H1 (cell line): ENCODE measurements at regions not wholly inside any gene's neighbourhood (a gene's known extent, or its start where the extent isn't known, plus 50 kb on each side); places are given as distances from the start of the nearest gene placed in this dataset.

Experiments
- CTCF ChIA-PET: fragments of 300-600 bp; sonication (Branson Sonifier 250); formaldehyde crosslinking; loops from one replicate; lab custom pipeline; 2021; ENCODE audit not compliant: partially characterized antibody; lab: Charles Lee
- POLR2A ChIA-PET: fragments of 300-600 bp; sonication (Branson Sonifier 250); formaldehyde crosslinking; loops from one replicate; lab custom pipeline; 2021; ENCODE audit warnings: inconsistent platforms; ENCODE audit not compliant: partially characterized antibody; lab: Charles Lee
- DNase-seq, 2 experiments: peaks; one replicate each; pipeline versions ENCODE4 v3.0.0 to v3.0.0-alpha.2; 2010 to 2022; ENCODE audit warnings: low spot score in 2 of 2, low read depth in 1 of 2, mixed read lengths in 1 of 2
- FAIRE-seq: peaks from 2 replicates; lab custom pipeline; 2011; peaks lifted over from hg19 to GRCh38; lab: Jason Lieb, UNC
- H2AFZ ChIP-seq: 2 replicates; pipeline ENCODE4 v1.8.1; 2012; ENCODE audit warnings: low read length, inconsistent platforms
- H2AK5ac ChIP-seq: 2 replicates; pipeline ENCODE4 v1.6.1; 2013; ENCODE audit warnings: low read depth, low read length
- H2BK120ac ChIP-seq: replicated peaks from 2 replicates; pipeline ENCODE3; 2013; ENCODE audit warnings: low read depth, low read length, inconsistent platforms
- H2BK12ac ChIP-seq: 2 replicates; pipeline ENCODE4 v1.6.1; 2013; ENCODE audit warnings: low read depth, low read length
- H2BK15ac ChIP-seq: 2 replicates; pipeline ENCODE4 v1.6.1; 2013; ENCODE audit warnings: low read length
- H2BK20ac ChIP-seq: 2 replicates; pipeline ENCODE4 v1.6.1; 2013; ENCODE audit warnings: low read length
- H2BK5ac ChIP-seq: 2 replicates; pipeline ENCODE4 v1.6.1; 2013; ENCODE audit warnings: low read depth, low read length
- H3K14ac ChIP-seq: 2 replicates; pipeline ENCODE4 v1.6.1; 2013; ENCODE audit warnings: inconsistent platforms; ENCODE audit not compliant: insufficient read length
- H3K18ac ChIP-seq: 2 replicates; pipeline ENCODE4 v1.6.1; 2013; ENCODE audit warnings: low read length; ENCODE audit errors: extremely low read depth
- H3K23ac ChIP-seq: 2 replicates; pipeline ENCODE4 v1.6.1; 2013; ENCODE audit warnings: inconsistent platforms; ENCODE audit not compliant: insufficient read length
- H3K23me2 ChIP-seq: 2 replicates; pipeline ENCODE4 v1.6.1; 2013; ENCODE audit warnings: low read depth, low read length
- H3K27ac ChIP-seq: 2 replicates; pipeline ENCODE4 v1.6.1; 2011; ENCODE audit warnings: low read depth, low read length, inconsistent platforms
- H3K27me3 ChIP-seq, 4 experiments: replicated peaks in 1 of 4; 1 replicate in 1 of 4; 2 replicates in 3 of 4; pipeline versions ENCODE4 v1.6.1 to v1.8.1; 2011 to 2013; ENCODE audit warnings: low read length in 3 of 4, mild to moderate bottlenecking in 3 of 4, inconsistent platforms in 2 of 4, mixed read lengths in 2 of 4, moderate library complexity in 1 of 4; ENCODE audit not compliant: control insufficient read depth in 3 of 4, insufficient read depth in 3 of 4; ENCODE audit errors: extremely low read depth in 1 of 4
- H3K36me3 ChIP-seq, 4 experiments: 2 replicates each; pipeline versions ENCODE4 v1.6.1 to v1.8.1; 2011 to 2013; ENCODE audit warnings: mild to moderate bottlenecking in 4 of 4, low read length in 3 of 4, moderate library complexity in 2 of 4, control low read depth in 1 of 4, inconsistent platforms in 1 of 4; ENCODE audit not compliant: insufficient read depth in 4 of 4, control insufficient read depth in 2 of 4
- H3K4ac ChIP-seq: replicated peaks from 2 replicates; pipeline ENCODE3; 2013; ENCODE audit warnings: low read length, low read depth, mixed read lengths, inconsistent platforms; ENCODE audit not compliant: insufficient read length
- H3K4me1 ChIP-seq, 4 experiments: replicated peaks in 1 of 4; 1 replicate in 1 of 4; 2 replicates in 3 of 4; pipeline versions ENCODE4 v1.6.1 to v1.8.1; 2011 to 2013; ENCODE audit warnings: low read length in 3 of 4, inconsistent platforms in 2 of 4, mixed read lengths in 1 of 4; ENCODE audit not compliant: insufficient read depth in 4 of 4, control insufficient read depth in 3 of 4
- H3K4me2 ChIP-seq, 2 experiments: 2 replicates each; pipeline versions ENCODE4 v1.6.1 to v1.8.1; 2011 to 2013; ENCODE audit warnings: low read depth in 2 of 2, low read length in 2 of 2, control low read depth in 1 of 2, inconsistent platforms in 1 of 2, mild to moderate bottlenecking in 1 of 2; ENCODE audit not compliant: insufficient read depth in 1 of 2
- H3K4me3 ChIP-seq, 4 experiments: fragments of 200-600, 300-600 bp in 1 of 4; sonication (generic), shearing (Covaris generic), sonication (Bioruptor Twin) in 1 of 4; 2 replicates each; pipeline versions ENCODE4 v1.5.1 to v1.8.1; 2011 to 2016; ENCODE audit warnings: low read length in 4 of 4, low read depth in 3 of 4, control low read depth in 2 of 4, inconsistent platforms in 2 of 4, mild to moderate bottlenecking in 2 of 4, mixed read lengths in 1 of 4, moderate library complexity in 1 of 4; ENCODE audit not compliant: insufficient read depth in 2 of 4; ENCODE audit errors: extremely low read depth in 1 of 4
- H3K56ac ChIP-seq: replicated peaks from 2 replicates; pipeline ENCODE3; 2013; ENCODE audit warnings: low read depth, mild to moderate bottlenecking, mixed read lengths, low read length, inconsistent platforms; ENCODE audit not compliant: insufficient read length
- H3K79me1 ChIP-seq: 2 replicates; pipeline ENCODE4 v1.6.1; 2013; ENCODE audit warnings: low read depth, low read length, control low read depth
- H3K79me2 ChIP-seq, 2 experiments: 2 replicates each; pipeline versions ENCODE4 v1.6.1 to v1.8.1; 2012 to 2013; ENCODE audit warnings: low read length in 2 of 2, mild to moderate bottlenecking in 2 of 2, inconsistent platforms in 1 of 2; ENCODE audit not compliant: insufficient read depth in 2 of 2, control insufficient read depth in 1 of 2
- H3K9ac ChIP-seq, 4 experiments: replicated peaks in 1 of 4; 1 replicate in 1 of 4; 2 replicates in 3 of 4; pipeline versions ENCODE4 v1.6.1 to v1.8.1; 2011 to 2013; ENCODE audit warnings: low read depth in 3 of 4, low read length in 3 of 4, control low read depth in 2 of 4, mild to moderate bottlenecking in 2 of 4, moderate library complexity in 2 of 4, inconsistent platforms in 1 of 4; ENCODE audit errors: extremely low read depth in 1 of 4
- H3K9me3 ChIP-seq, 2 experiments: 2 replicates each; pipeline versions ENCODE4 v1.6.1 to v1.8.1; 2012 to 2013; ENCODE audit warnings: mild to moderate bottlenecking in 2 of 2, moderate library complexity in 2 of 2, control low read depth in 1 of 2, inconsistent platforms in 1 of 2, low read depth in 1 of 2, low read length in 1 of 2, mixed read lengths in 1 of 2; ENCODE audit not compliant: insufficient read depth in 2 of 2
- H4K20me1 ChIP-seq, 2 experiments: replicated peaks in 1 of 2; 2 replicates each; pipeline versions ENCODE3 to v1.8.1; 2011 to 2013; ENCODE audit warnings: inconsistent platforms in 2 of 2, low read length in 2 of 2, mild to moderate bottlenecking in 1 of 2; ENCODE audit not compliant: insufficient read depth in 2 of 2, control insufficient read depth in 1 of 2
- H4K5ac ChIP-seq: 2 replicates; pipeline ENCODE4 v1.6.1; 2013; ENCODE audit warnings: low read length, low read depth, mixed read lengths, inconsistent platforms; ENCODE audit not compliant: insufficient read length
- H4K8ac ChIP-seq: 2 replicates; pipeline ENCODE4 v1.8.0; 2013; ENCODE audit warnings: mild to moderate bottlenecking, moderate library complexity, low read length, inconsistent platforms; ENCODE audit not compliant: insufficient read depth; ENCODE audit errors: extremely low read depth
- H4K91ac ChIP-seq: replicated peaks from 2 replicates; pipeline ENCODE3; 2013; ENCODE audit warnings: low read length, mixed read lengths, inconsistent platforms; ENCODE audit not compliant: insufficient read length
- ASH2L ChIP-seq: fragments of 200-600, 300-600 bp; sonication (generic); IDR thresholded peaks from one replicate; pipeline ENCODE4 v1.7.1; 2017; ENCODE audit warnings: low read length
- CTCF ChIP-seq, 3 experiments: IDR thresholded peaks; 1 replicate in 2 of 3; 2 replicates in 1 of 3; pipeline versions ENCODE4 v1.5.1 to v1.6.1; 2011; ENCODE audit warnings: low read length in 3 of 3, mild to moderate bottlenecking in 3 of 3, inconsistent platforms in 2 of 3, low read depth in 1 of 3, moderate library complexity in 1 of 3; ENCODE audit not compliant: insufficient read depth in 1 of 3; ENCODE audit errors: control extremely low read depth in 1 of 3
- EGR1 ChIP-seq: IDR thresholded peaks from 2 replicates; pipeline ENCODE4 v1.6.1; 2011; ENCODE audit warnings: low read depth, low read length, borderline replicate concordance
- EZH2 ChIP-seq: fragments of 200-600 bp; sonication (generic); IDR thresholded peaks from 2 replicates; pipeline ENCODE4 v1.7.1; 2012; ENCODE audit warnings: low read depth, mild to moderate bottlenecking, moderate library complexity, low read length, inconsistent platforms; ENCODE audit not compliant: severe bottlenecking
- JUND ChIP-seq: IDR thresholded peaks from 2 replicates; pipeline ENCODE4 v1.6.1; 2011; ENCODE audit warnings: mild to moderate bottlenecking, improper control_type of control experiment, low read length
- NANOG ChIP-seq: IDR thresholded peaks from 2 replicates; pipeline ENCODE4 v1.6.1; 2011; ENCODE audit warnings: low read length, low read depth, mild to moderate bottlenecking, inconsistent platforms; ENCODE audit not compliant: insufficient read depth, poor library complexity, severe bottlenecking
- PHF8 ChIP-seq: fragments of 200-600 bp; sonication (generic); conservative IDR thresholded peaks from 2 replicates; pipeline ENCODE4 v1.7.1; 2012; ENCODE audit warnings: low read depth, mild to moderate bottlenecking, inconsistent platforms, low read length, moderate library complexity
- RXRA ChIP-seq: IDR thresholded peaks from 2 replicates; pipeline ENCODE4 v1.6.1; 2011; ENCODE audit warnings: low read depth, mild to moderate bottlenecking, low read length, moderate library complexity; ENCODE audit not compliant: insufficient read depth
- SIRT6 ChIP-seq: IDR thresholded peaks from one replicate; pipeline ENCODE4 v1.7.1; 2012; ENCODE audit warnings: low read length, inconsistent platforms
- SP1 ChIP-seq: IDR thresholded peaks from 2 replicates; pipeline ENCODE4 v1.6.1; 2011; ENCODE audit warnings: low read depth, low read length
- SUZ12 ChIP-seq: fragments of 200-600 bp; sonication (generic); IDR thresholded peaks from 2 replicates; pipeline ENCODE4 v1.6.1; 2012; ENCODE audit warnings: mild to moderate bottlenecking, inconsistent platforms, low read length, moderate library complexity, mixed read lengths
- TAF1 ChIP-seq: IDR thresholded peaks from 2 replicates; pipeline ENCODE4 v1.6.1; 2011; ENCODE audit warnings: mild to moderate bottlenecking, low read depth, low read length
- TCF12 ChIP-seq: IDR thresholded peaks from 2 replicates; pipeline ENCODE4 v1.6.1; 2011; ENCODE audit warnings: low read depth, mild to moderate bottlenecking, low read length
- WGBS, 2 experiments: shearing (Covaris generic) in 1 of 2; methylation state at CpG; one replicate each; pipeline versions ENCODE4 v1.1.6 to v1.1.7; 2013 to 2015; ENCODE audit warnings: low lambda C conversion rate in 2 of 2, mixed read lengths in 2 of 2, inconsistent platforms in 1 of 2, low coverage in 1 of 2, missing lambda C conversion rate in 1 of 2; ENCODE audit not compliant: insufficient replicate concordance in 2 of 2, insufficient coverage in 1 of 2, insufficient read length in 1 of 2; ENCODE audit errors: extremely low coverage in 1 of 2, missing lambda C conversion rate in 1 of 2; 5-methylcytosine and 5-hydroxymethylcytosine counted together

DNA sequence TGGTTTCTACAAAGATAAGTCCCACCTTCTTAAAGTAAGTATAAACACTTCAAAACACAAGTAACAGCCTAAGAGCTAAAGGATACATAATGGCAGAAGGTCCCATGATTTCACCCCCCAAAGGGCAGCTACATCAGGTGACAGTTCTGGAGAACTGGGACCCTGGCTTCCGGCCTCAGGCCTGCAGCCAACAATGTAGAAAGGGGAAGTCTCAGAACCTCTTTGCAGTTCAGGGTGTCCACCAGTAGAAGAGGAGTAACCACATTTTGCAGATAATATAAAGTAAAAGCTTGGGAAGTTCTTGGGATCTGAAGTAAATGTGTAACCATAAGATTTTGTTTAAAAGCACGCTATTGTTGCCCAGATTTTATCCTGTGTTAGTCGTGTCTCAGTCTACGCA, 267.4 kb upstream of the VLDLR start:
- FAIRE-seq = no peak
- Histone ChIP-seq H3K23me2 (no peaks in the 10 kb centered on the region; the same call in 1 of the 2 replicates), H2AK5ac (no peak overlapping the region), H3K9me3 (no peaks in the 10 kb centered on the region), H2BK5ac (no peak overlapping the region), H3K27ac (no peak overlapping the region), H3K9ac (no peak overlapping the region), H4K5ac (no peak overlapping the region), H4K20me1 (no peaks in the 10 kb centered on the region), H2BK120ac (no peak overlapping the region), H2BK20ac (no peak overlapping the region), H2BK15ac (no peak overlapping the region), H3K27me3 (no peaks in the 10 kb centered on the region), H3K4ac (no peak overlapping the region), H2BK12ac (no peak overlapping the region), H4K8ac (no peak overlapping the region), H3K36me3 (no peaks in the 10 kb centered on the region), H3K79me1 (no peaks in the 10 kb centered on the region), H4K91ac (no peak overlapping the region), H3K4me3 (no peak overlapping the region), H3K56ac (no peak overlapping the region), H3K14ac (no peak overlapping the region), H3K18ac (no peak overlapping the region), H3K79me2 (no peaks in the 10 kb centered on the region), H2AFZ (no peak overlapping the region), H3K23ac (no peak overlapping the region), H3K4me2 (no peak overlapping the region), H3K4me1 (peaks cover 0 to under 1% (median 0%) of the 10 kb centered on the region in 4 experiments; a peak in 2 of 7 replicates)
- ChIA-PET CTCF (interaction anchor here (1.0 kb wide), 1 partner anchor 11 kb away, joined by 3 read pairs; no protein-coding TSS in a partner anchor), POLR2A (no interaction called here)
- WGBS, 2 experiments = 96% methylated on average over 4 of the region's 4 CpGs; no CpG with 5 or more reads in 1 of the 2 experiments
- no peak for DNase-seq
- no peak for TF ChIP-seq TCF12
- TF ChIP-seq SUZ12 = no peak
- TF ChIP-seq PHF8 = no peak
- no peak for TF ChIP-seq RXRA
- no peak for TF ChIP-seq CTCF (IDR thresholded peaks at IDR 0.05; ENCODE audit: control extremely low read depth in 1 of 3, insufficient read depth in 1 of 3, low read depth in 1 of 3, low read length in 3 of 3)
- no peak for TF ChIP-seq SP1
- no peak for TF ChIP-seq SIRT6
- TF ChIP-seq TAF1 = no peak
- TF ChIP-seq EZH2 = no peak
- TF ChIP-seq NANOG = no peak
- TF ChIP-seq EGR1 = no peak
- TF ChIP-seq ASH2L = no peak
- TF ChIP-seq JUND = no peak
